ENCODE measurements at regions not wholly inside any gene's neighbourhood (a gene's known extent, or its start where the extent isn't known, plus 50 kb on each side); places are given as distances from the start of the nearest gene placed in this dataset.

GRCh38 chr7:54663603-54664234, 95.3 kb downstream of the SEC61G start:
- intact Hi-C loops (cut with DNase I), result no loop called here
- Histone ChIP-seq H3K36me3 (no peaks in the 10 kb centered on the region), H3K27me3 (peaks cover 0 to 15% (median 0%) of the 10 kb centered on the region in 3 donors), H3K4me3 (peak overlapping the region; percentile 16 to 51 (median 48)), H3K4me1 (peaks cover 0 to 14% (median 10%) of the 10 kb centered on the region in 4 donors), H3K9me3 (no peaks in the 10 kb centered on the region), H3K27ac (no peak overlapping the region)
- 11 to 21% methylated on average over 16 of the region's 16 CpGs for WGBS, 2 donors
- TF ChIP-seq POLR2AphosphoS5 (IDR thresholded peaks at IDR 0.05) (no peak), EP300 (IDR thresholded peaks at IDR 0.05) (no peak), POLR2A (IDR thresholded peaks at IDR 0.05) (no peak)
- TF ChIP-seq, protein P1, sequence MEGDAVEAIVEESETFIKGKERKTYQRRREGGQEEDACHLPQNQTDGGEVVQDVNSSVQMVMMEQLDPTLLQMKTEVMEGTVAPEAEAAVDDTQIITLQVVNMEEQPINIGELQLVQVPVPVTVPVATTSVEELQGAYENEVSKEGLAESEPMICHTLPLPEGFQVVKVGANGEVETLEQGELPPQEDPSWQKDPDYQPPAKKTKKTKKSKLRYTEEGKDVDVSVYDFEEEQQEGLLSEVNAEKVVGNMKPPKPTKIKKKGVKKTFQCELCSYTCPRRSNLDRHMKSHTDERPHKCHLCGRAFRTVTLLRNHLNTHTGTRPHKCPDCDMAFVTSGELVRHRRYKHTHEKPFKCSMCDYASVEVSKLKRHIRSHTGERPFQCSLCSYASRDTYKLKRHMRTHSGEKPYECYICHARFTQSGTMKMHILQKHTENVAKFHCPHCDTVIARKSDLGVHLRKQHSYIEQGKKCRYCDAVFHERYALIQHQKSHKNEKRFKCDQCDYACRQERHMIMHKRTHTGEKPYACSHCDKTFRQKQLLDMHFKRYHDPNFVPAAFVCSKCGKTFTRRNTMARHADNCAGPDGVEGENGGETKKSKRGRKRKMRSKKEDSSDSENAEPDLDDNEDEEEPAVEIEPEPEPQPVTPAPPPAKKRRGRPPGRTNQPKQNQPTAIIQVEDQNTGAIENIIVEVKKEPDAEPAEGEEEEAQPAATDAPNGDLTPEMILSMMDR (IDR thresholded peaks at IDR 0.05), result no peak
- DNase-seq, result no peak

DNA sequence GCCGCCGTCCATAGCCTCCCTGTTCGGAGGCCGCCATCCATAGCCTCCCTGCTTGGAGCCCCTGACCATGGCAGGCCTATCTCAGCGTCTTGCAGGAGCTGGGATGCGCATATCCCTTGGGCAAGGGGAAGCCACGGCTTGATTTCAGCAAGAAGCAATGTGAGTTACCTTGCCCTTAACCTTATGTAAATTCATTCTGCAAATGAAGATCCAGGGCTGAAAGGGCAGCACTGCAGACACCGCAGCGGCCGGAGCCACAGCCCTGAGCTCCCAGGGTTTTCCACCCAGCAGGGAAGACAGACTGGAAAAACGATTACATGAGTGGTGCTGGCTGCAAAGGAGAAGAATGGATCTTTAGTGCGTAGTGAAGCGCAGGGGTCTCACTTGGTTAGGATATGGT, 95.8 kb downstream of the SEC61G start:
- WGBS, 2 donors, result 84 to 92% methylated on average over 13 of the region's 13 CpGs
- no peaks in the 10 kb centered on the region for H3K36me3 ChIP-seq
- DNase-seq, result no peak
- intact Hi-C loops (cut with DNase I), result no loop called here
- TF ChIP-seq, protein P1 (IDR thresholded peaks at IDR 0.05), result no peak
- TF ChIP-seq POLR2A (IDR thresholded peaks at IDR 0.05), result no peak
- TF ChIP-seq POLR2AphosphoS5 (IDR thresholded peaks at IDR 0.05), result no peak
- no peak for TF ChIP-seq EP300 (IDR thresholded peaks at IDR 0.05)
- no peak overlapping the region for H3K4me3 ChIP-seq
- peaks cover 0 to 14% (median 10%) of the 10 kb centered on the region in 4 donors for H3K4me1 ChIP-seq
- no peak overlapping the region for H3K27ac ChIP-seq
- no peaks in the 10 kb centered on the region for H3K9me3 ChIP-seq
- H3K27me3 ChIP-seq, result peaks cover 0 to 15% (median 0%) of the 10 kb centered on the region in 3 donors

- 78 to 82% methylated on average over 7 of the region's 7 CpGs for WGBS, 2 donors
- DNase-seq, result no peak
- no peaks in the 10 kb centered on the region for H3K9me3 ChIP-seq
- H3K36me3 ChIP-seq, result no peaks in the 10 kb centered on the region
- TF ChIP-seq EP300 (IDR thresholded peaks at IDR 0.05) (no peak), POLR2A (IDR thresholded peaks at IDR 0.05) (no peak), POLR2AphosphoS5 (IDR thresholded peaks at IDR 0.05) (no peak)
- TF ChIP-seq, protein P1 (IDR thresholded peaks at IDR 0.05), result no peak
- intact Hi-C loops (cut with DNase I), result no loop called here
- H3K4me1 ChIP-seq, result peaks cover 0 to 14% (median 10%) of the 10 kb centered on the region in 4 donors
- H3K27me3 ChIP-seq, result peaks cover 0 to 15% (median 0%) of the 10 kb centered on the region in 3 donors
- no peak overlapping the region for H3K4me3 ChIP-seq
- no peak overlapping the region for H3K27ac ChIP-seq
These were observed 96.3 kb downstream of the SEC61G start for GRCh38 chr7:54662701-54663100.

- Histone ChIP-seq H3K9me3 (no peaks in the 10 kb centered on the region), H3K4me1 (no peaks in the 10 kb centered on the region), H3K36me3 (no peaks in the 10 kb centered on the region), H3K4me3 (no peak overlapping the region), H3K27me3 (no peaks in the 10 kb centered on the region), H3K27ac (no peak overlapping the region)
- DNase-seq, result no peak
- intact Hi-C loops (cut with DNase I), result no loop called here
- TF ChIP-seq EP300 (IDR thresholded peaks at IDR 0.05) (no peak), POLR2A (IDR thresholded peaks at IDR 0.05) (no peak), POLR2AphosphoS5 (IDR thresholded peaks at IDR 0.05) (no peak)
- TF ChIP-seq, protein P1 (IDR thresholded peaks at IDR 0.05), result no peak
- WGBS, 2 donors, result 64 to 78% methylated on average over 3 of the region's 3 CpGs
These were observed 105.1 kb downstream of the SEC61G start for GRCh38 chr7:54653905-54654304.

DNA sequence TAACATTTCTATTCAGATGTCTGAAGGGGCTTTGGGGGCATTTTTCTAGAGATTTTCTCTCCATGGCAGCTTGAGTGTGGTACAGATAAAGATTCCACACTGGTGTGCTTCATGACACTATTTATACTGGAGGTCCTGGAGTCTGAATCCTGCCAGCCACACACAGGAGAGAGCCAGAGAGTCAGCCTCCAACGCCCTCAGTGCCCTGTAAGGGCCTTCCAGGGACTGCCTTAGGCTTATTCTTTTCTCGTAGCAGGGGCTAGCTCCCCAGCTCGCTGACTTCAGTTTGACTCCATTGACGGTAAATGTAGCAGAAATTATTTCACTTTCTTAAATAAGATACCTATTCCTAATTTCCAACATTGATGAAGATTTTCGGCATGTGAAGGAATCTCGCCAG, 100.9 kb downstream of the VSTM2A start:
- intact Hi-C loops (cut with DNase I), result no loop called here

More for the DNA sequence above, 100.9 kb downstream of the VSTM2A start:
- DNase-seq, result no peak
- no peaks in the 10 kb centered on the region for H3K4me1 ChIP-seq
- H3K27me3 ChIP-seq, result no peaks in the 10 kb centered on the region
- no peak for TF ChIP-seq POLR2A (IDR thresholded peaks at IDR 0.05)
- TF ChIP-seq, protein P1 (IDR thresholded peaks at IDR 0.05), result no peak
- no peak for TF ChIP-seq EP300 (IDR thresholded peaks at IDR 0.05)
- TF ChIP-seq POLR2AphosphoS5 (IDR thresholded peaks at IDR 0.05), result no peak
- WGBS, 2 donors, result 70 to 77% methylated on average over 6 of the region's 6 CpGs
- H3K9me3 ChIP-seq, result no peaks in the 10 kb centered on the region
- H3K36me3 ChIP-seq, result no peaks in the 10 kb centered on the region
- no peak overlapping the region for H3K27ac ChIP-seq
- no peak overlapping the region for H3K4me3 ChIP-seq
